HAP-1 (cell line): ENCODE measurements at regions not wholly inside any gene's neighbourhood (a gene's known extent, or its start where the extent isn't known, plus 50 kb on each side); places are given as distances from the start of the nearest gene placed in this dataset.
"Not testable (repeated sequence)": the region's sequence is repeated elsewhere in the genome, so short reads cannot be mapped to it uniquely, and the experiment has no call there.

Experiments used
- DNase-seq, 2 experiments: peaks; one replicate each; pipeline ENCODE4 v3.0.0-alpha.2; 2016 to 2020; ENCODE audit warnings: low spot score in 2 of 2
- H3K27me3 ChIP-seq: fragments of 250-450 bp; sonication (Bioruptor Pico); 2 replicates; pipeline ENCODE4 v1.5.1; 2020; ENCODE audit warnings: low read depth, mild to moderate bottlenecking, moderate library complexity
- H3K36me3 ChIP-seq: fragments of 250-450 bp; sonication (Bioruptor Pico); replicated peaks from 2 replicates; pipeline ENCODE4 v1.5.1; 2020; ENCODE audit warnings: mild to moderate bottlenecking
- H3K4me1 ChIP-seq: fragments of 250-450 bp; sonication (Bioruptor Pico); 2 replicates; pipeline ENCODE4 v1.5.1; 2020; ENCODE audit warnings: mild to moderate bottlenecking
- H3K4me3 ChIP-seq: fragments of 250-450 bp; sonication (Bioruptor Pico); 2 replicates; pipeline ENCODE4 v1.5.1; 2020; ENCODE audit warnings: mild to moderate bottlenecking, moderate library complexity
- H3K9me3 ChIP-seq: fragments of 250-450 bp; sonication (Bioruptor Pico); 2 replicates; pipeline ENCODE4 v1.5.1; 2020; ENCODE audit warnings: mild to moderate bottlenecking, moderate library complexity
- in situ Hi-C: fragments of 300-500 bp; cut with MboI; formaldehyde crosslinking; loops from 3 replicates; pipeline ENCODE4 v1.14.3; 2020; ENCODE audit warnings: low sequenced_read_pairs, inconsistent platforms, mixed read lengths

DNA sequence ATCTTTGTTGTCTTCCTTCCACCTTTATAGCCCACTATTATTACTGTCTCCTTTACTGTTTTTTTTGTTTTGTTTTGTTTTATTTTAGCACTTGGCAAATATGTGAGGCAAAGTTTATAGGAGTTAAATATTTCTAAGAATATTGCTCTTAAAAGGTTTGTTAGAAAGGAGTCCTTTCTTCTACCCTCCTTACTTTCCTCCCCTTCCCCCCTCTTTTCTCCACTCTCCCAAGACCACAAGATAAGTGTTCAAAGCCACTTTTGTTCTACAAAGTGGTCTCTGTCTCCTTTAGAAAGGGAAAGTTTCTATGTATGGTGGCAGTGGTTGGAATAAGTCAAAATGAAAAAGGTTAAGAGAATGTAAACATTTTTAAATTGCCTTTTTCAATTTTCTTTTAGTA, 130.7 kb upstream of the TSC22D2 start:
- H3K9me3 ChIP-seq: no peaks in the 10 kb centered on the region

GRCh38 chr3:150275941-150276340, 132.2 kb upstream of the TSC22D2 start:
- Histone ChIP-seq H3K4me1 (peaks cover 23% of the 10 kb centered on the region), H3K9me3 (no peaks in the 10 kb centered on the region), H3K4me3 (no peak overlapping the region), H3K27me3 (no peaks in the 10 kb centered on the region), H3K36me3 (no peaks in the 10 kb centered on the region)
- in situ Hi-C loops: no loop called here
- no peak for DNase-seq

More for the DNA sequence above, 130.7 kb upstream of the TSC22D2 start:
- Histone ChIP-seq H3K4me1 (peaks cover 23% of the 10 kb centered on the region), H3K27me3 (no peaks in the 10 kb centered on the region), H3K4me3 (no peak overlapping the region), H3K36me3 (no peaks in the 10 kb centered on the region)
- in situ Hi-C loops: no loop called here
- peak in 1 of 2 experiments; percentile 8 for DNase-seq

GRCh38 chr3:150274372-150274771, 133.7 kb upstream of the TSC22D2 start:
- H3K36me3 ChIP-seq: no peaks in the 10 kb centered on the region
- no peaks in the 10 kb centered on the region for H3K9me3 ChIP-seq
- no peaks in the 10 kb centered on the region for H3K27me3 ChIP-seq
- H3K4me3 ChIP-seq: no peak overlapping the region
- H3K4me1 ChIP-seq: peaks cover 21% of the 10 kb centered on the region
- in situ Hi-C loops: no loop called here
- no peak for DNase-seq

GRCh38 chr3:150273396-150273795, 134.7 kb upstream of the TSC22D2 start:
- no peaks in the 10 kb centered on the region for H3K36me3 ChIP-seq
- no peak overlapping the region for H3K4me3 ChIP-seq
- H3K4me1 ChIP-seq: peaks cover 13% of the 10 kb centered on the region
- no peaks in the 10 kb centered on the region for H3K9me3 ChIP-seq
- in situ Hi-C loops: no loop called here
- no peak for DNase-seq
- no peaks in the 10 kb centered on the region for H3K27me3 ChIP-seq

DNA sequence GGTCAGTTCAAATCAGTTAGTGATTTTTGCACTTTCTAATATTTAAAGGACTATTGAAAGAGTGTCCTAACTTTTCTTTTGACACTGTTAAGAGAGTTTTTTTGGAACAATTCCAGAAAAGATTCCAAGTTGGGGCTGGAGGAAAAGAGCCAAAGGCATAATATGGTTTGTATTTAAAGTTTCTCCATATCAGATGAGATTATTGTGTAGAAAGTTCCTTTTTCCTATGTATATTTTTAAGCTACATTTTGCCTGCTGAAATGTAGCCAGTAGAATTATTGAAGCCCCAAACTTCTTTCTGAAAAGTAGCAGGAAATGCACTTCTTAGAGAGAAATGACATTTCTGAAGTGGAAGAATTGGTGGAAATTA, 136.5 kb upstream of the TSC22D2 start:
- Histone ChIP-seq H3K4me3 (no peak overlapping the region), H3K36me3 (no peaks in the 10 kb centered on the region), H3K27me3 (no peaks in the 10 kb centered on the region), H3K4me1 (no peaks in the 10 kb centered on the region; the same call in 1 of the 2 replicates), H3K9me3 (no peaks in the 10 kb centered on the region)
- in situ Hi-C loops: no loop called here
- no peak for DNase-seq

DNA sequence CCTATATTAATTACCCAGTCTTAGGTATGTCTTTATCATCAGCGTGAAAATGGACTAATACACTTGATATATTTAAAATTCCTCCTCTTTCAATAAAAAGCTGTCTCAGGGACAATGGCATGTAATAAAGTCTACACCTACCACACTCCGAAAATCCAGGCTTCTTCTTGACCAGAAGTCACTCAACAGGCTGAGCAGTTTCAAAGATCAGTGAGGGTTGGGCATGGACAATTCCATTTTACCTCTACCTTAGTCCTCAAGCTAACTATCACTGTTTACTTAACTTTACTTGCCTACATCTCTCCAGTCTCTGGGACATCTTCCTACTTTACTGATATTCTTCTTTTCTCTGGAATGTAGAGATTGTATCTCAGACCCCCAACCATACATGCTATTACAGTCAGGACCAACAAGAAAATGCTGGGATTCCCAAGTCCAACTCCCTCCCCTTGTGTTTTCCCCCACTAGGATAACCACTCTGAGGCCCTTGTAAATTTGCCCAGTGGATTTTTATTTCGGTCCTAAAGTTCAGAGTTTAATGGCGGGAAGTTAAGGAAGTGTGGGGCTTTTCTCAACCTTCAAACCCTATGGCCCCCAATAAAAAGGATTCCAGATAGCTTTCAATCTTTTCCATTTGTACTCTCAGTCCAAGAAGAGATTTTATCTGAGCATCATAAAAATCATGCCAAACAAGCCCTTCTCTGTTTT, 137.1 kb upstream of the TSC22D2 start:
- H3K9me3 ChIP-seq: no peaks in the 10 kb centered on the region
- in situ Hi-C loops: no loop called here
- no peaks in the 10 kb centered on the region for H3K27me3 ChIP-seq
- H3K36me3 ChIP-seq: no peaks in the 10 kb centered on the region
- H3K4me1 ChIP-seq: no peaks in the 10 kb centered on the region; the same call in 1 of the 2 replicates
- H3K4me3 ChIP-seq: no peak overlapping the region
- DNase-seq: no peak

- DNase-seq, H3K36me3 ChIP-seq, H3K4me1 ChIP-seq, H3K27me3 ChIP-seq, H3K4me3 ChIP-seq, in situ Hi-C loops, H3K9me3 ChIP-seq: not testable (repeated sequence)
Measured at GRCh38 chr3:150270444-150270843, 137.7 kb upstream of the TSC22D2 start.

GRCh38 chr3:150269526-150269925, 138.6 kb upstream of the TSC22D2 start:
- H3K4me1 ChIP-seq: no peaks in the 10 kb centered on the region; the same call in 1 of the 2 replicates
- no peaks in the 10 kb centered on the region for H3K27me3 ChIP-seq
- H3K4me3 ChIP-seq: no peak overlapping the region
- no peaks in the 10 kb centered on the region for H3K36me3 ChIP-seq
- no peak for DNase-seq
- H3K9me3 ChIP-seq: no peaks in the 10 kb centered on the region
- in situ Hi-C loops: no loop called here

DNA sequence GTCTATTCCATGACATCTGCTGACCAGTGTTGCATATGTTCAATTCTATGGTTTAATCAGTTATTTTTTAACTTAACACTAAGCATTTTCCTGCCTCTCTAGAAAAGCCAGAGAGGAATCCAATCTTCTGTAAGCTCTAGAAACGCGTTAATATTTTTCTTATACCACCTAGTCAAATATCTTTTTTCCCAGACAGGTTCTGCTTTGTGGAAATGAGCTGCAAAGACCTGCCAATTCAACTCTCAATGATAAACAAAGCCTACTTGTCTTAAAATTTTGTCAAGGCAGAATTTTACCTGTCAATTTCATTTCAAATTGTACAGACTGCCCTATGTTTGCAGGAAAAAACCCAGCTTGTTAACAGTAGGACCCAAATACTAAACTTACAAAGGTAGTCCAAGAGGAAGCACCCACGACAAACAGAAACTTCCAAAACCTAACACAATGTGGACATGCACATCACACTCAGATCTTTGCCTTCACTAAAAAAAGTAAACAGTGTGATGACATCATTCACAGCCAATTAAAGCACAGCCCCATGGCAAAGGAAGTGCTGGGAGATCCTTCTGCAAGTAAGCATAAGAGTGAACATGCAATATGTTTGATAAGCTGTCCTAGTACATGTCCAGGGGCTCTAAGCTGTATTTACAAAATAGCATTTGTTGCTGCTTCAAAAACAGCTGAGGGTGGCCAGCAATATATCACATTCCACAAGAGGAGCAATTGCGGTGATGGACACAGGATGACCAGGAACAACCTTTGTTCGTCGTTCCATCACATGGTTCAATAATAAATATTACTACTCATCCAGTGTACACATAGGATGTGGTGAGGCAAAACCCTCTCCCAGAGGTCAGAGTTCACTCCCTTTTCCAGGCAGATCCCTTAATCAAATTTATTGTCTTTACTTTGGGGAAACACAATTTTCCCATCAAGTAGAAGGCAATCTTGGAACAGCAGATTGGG, 139.4 kb upstream of the TSC22D2 start:
- in situ Hi-C loops: no loop called here
- no peaks in the 10 kb centered on the region; the same call in 1 of the 2 replicates for H3K4me1 ChIP-seq
- no peak for DNase-seq

GRCh38 chr3:150267288-150267687, 140.8 kb upstream of the TSC22D2 start:
- H3K36me3 ChIP-seq: no peaks in the 10 kb centered on the region
- H3K4me1 ChIP-seq: peaks cover under 1% of the 10 kb centered on the region; the same call in 1 of the 2 replicates
- no peak overlapping the region for H3K4me3 ChIP-seq
- no peaks in the 10 kb centered on the region for H3K9me3 ChIP-seq
- no peak for DNase-seq
- in situ Hi-C loops: no loop called here
- no peaks in the 10 kb centered on the region for H3K27me3 ChIP-seq

More for the DNA sequence above, 139.4 kb upstream of the TSC22D2 start:
- H3K9me3 ChIP-seq: no peaks in the 10 kb centered on the region
- no peaks in the 10 kb centered on the region for H3K27me3 ChIP-seq
- H3K4me3 ChIP-seq: no peak overlapping the region
- no peaks in the 10 kb centered on the region for H3K36me3 ChIP-seq

GRCh38 chr3:150265305-150265704, 142.8 kb upstream of the TSC22D2 start:
- no peaks in the 10 kb centered on the region for H3K36me3 ChIP-seq
- no peaks in the 10 kb centered on the region for H3K27me3 ChIP-seq
- H3K4me3 ChIP-seq: no peak overlapping the region
- H3K4me1 ChIP-seq: peaks cover 7% of the 10 kb centered on the region; the same call in 1 of the 2 replicates
- no peaks in the 10 kb centered on the region for H3K9me3 ChIP-seq
- in situ Hi-C loops: no loop called here
- no peak for DNase-seq

DNA sequence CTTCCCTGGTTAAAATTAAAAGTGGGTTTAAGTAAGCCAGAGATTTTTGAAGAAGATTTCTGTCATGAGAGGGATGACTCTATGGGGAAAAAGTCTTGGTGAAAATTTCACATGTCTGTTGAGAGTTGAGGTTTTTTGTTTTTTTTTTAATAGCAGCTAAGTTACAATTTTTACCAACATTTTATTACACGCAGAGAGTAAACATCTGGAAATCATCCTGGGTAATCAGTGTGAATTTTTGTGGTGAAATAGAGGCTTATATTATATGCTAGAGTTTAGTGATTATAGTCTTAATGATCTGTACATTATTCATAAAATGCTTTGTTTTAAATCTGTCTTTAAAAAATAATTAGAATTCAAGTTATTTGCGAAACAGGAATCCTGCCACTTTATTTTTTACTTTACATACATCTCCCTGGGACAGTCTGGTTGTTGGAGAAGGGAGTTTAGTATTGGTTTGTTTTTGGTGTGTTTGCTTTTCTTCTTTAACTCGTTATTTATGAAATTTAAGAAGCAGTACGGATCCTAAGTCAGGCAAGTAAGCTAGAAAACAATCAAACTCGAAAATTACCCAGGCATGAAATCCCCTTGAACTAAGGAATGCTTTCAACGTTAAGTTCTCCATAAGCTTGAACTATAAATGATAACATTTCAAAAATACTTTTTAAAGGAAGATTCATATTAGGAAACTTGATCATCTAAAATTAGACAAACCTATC, 143.4 kb upstream of the TSC22D2 start:
- Histone ChIP-seq H3K27me3 (no peaks in the 10 kb centered on the region), H3K4me1 (peaks cover 7% of the 10 kb centered on the region; the same call in 1 of the 2 replicates), H3K9me3 (no peaks in the 10 kb centered on the region), H3K4me3 (no peak overlapping the region), H3K36me3 (no peaks in the 10 kb centered on the region)
- DNase-seq: no peak
- in situ Hi-C loops: no loop called here

DNA sequence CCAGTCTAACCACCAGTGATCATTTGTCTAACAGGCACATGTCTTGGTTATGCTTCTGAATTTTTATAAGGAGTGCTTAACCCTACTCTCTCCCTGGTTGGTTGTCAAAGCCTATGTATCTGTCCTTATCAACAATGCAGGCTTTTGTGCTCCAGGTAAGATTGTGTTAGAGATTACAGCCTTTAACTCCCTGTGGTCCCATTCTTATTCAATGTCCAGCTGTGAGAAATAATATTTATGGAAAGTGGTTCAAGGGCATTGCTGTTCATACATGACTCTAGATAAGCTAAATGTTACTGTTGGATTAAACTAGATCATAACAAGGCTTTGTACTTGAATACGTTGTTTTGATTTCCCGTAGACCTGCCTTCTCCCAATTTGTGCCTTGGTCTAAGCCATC, 146.1 kb upstream of the TSC22D2 start:
- no peaks in the 10 kb centered on the region for H3K9me3 ChIP-seq
- in situ Hi-C loops: no loop called here
- no peak for DNase-seq
- no peaks in the 10 kb centered on the region for H3K27me3 ChIP-seq
- no peaks in the 10 kb centered on the region for H3K36me3 ChIP-seq
- H3K4me1 ChIP-seq: peaks cover 7% of the 10 kb centered on the region; the same call in 1 of the 2 replicates
- no peak overlapping the region for H3K4me3 ChIP-seq
